HG03575 (cell line): ENCODE measurements at regions not wholly inside any gene's neighbourhood (a gene's known extent, or its start where the extent isn't known, plus 50 kb on each side); places are given as distances from the start of the nearest gene placed in this dataset.

Experiments
- ATAC-seq: cut with Tn5 transposase; IDR thresholded peaks from one replicate; pipeline ENCODE4 v1.9.1; 2021; ENCODE audit not compliant: unreplicated experiment, insufficient number of reproducible peaks, low FRiP score; ENCODE audit errors: extremely low read depth

GRCh38 chr4:16384576-16384975, 158.3 kb upstream of the TAPT1 start:
- ATAC-seq: no peak

- no peak for ATAC-seq
Measured at GRCh38 chr4:16382571-16382970, 156.3 kb upstream of the TAPT1 start.

GRCh38 chr4:16377887-16378286, 151.6 kb upstream of the TAPT1 start:
- no peak for ATAC-seq

- no peak for ATAC-seq
Measured at GRCh38 chr4:16365036-16365569, 138.8 kb upstream of the TAPT1 start.

- ATAC-seq: no peak
Measured at GRCh38 chr4:16360694-16361262, 134.5 kb upstream of the TAPT1 start.

GRCh38 chr4:16353165-16353564, 126.9 kb upstream of the TAPT1 start:
- ATAC-seq: no peak

GRCh38 chr4:16351161-16351560, 124.9 kb upstream of the TAPT1 start:
- ATAC-seq: no peak

- no peak for ATAC-seq
Measured at GRCh38 chr4:16344853-16345252, 118.6 kb upstream of the TAPT1 start.

GRCh38 chr4:16337936-16338335, 111.7 kb upstream of the TAPT1 start:
- no peak for ATAC-seq

- ATAC-seq: no peak
Measured at GRCh38 chr4:16334601-16335000, 108.3 kb upstream of the TAPT1 start.

GRCh38 chr4:16329797-16330134, 103.5 kb upstream of the TAPT1 start:
- no peak for ATAC-seq

GRCh38 chr4:16329125-16329796, 103.0 kb upstream of the TAPT1 start:
- no peak for ATAC-seq

- ATAC-seq: no peak
Measured at GRCh38 chr4:16322183-16322582, 95.9 kb upstream of the TAPT1 start.

GRCh38 chr4:16315456-16315855, 89.2 kb upstream of the TAPT1 start:
- ATAC-seq: no peak

GRCh38 chr4:16310606-16311005, 84.3 kb upstream of the TAPT1 start:
- ATAC-seq: no peak

GRCh38 chr4:16302648-16303047, 76.4 kb upstream of the TAPT1 start:
- no peak for ATAC-seq

GRCh38 chr4:16297003-16297402, 70.7 kb upstream of the TAPT1 start:
- no peak for ATAC-seq

- ATAC-seq: no peak
Measured at GRCh38 chr4:16294455-16294854, 68.2 kb upstream of the TAPT1 start.

- no peak for ATAC-seq
Measured at GRCh38 chr4:16293210-16293838, 67.1 kb upstream of the TAPT1 start.

- ATAC-seq: no peak
Measured at GRCh38 chr4:16292585-16292984, 66.3 kb upstream of the TAPT1 start.
